HPDE6-E6E7 (cell line): ENCODE measurements at regions not wholly inside any gene's neighbourhood (a gene's known extent, or its start where the extent isn't known, plus 50 kb on each side); places are given as distances from the start of the nearest gene placed in this dataset.

ENCODE experiments used
- DNase-seq: peaks from one replicate; pipeline ENCODE4 v3.0.0; 2011; ENCODE audit warnings: missing footprints; ENCODE audit errors: extremely low spot score

GRCh38 chr5:44660251-44660650, 148.5 kb upstream of the MRPS30 start:
- no peak for DNase-seq

GRCh38 chr5:44659334-44659733, 149.4 kb upstream of the MRPS30 start:
- no peak for DNase-seq

GRCh38 chr5:44652674-44653073, 156.1 kb upstream of the MRPS30 start:
- DNase-seq, result no peak

- no peak for DNase-seq
These were observed 162.7 kb upstream of the MRPS30 start for GRCh38 chr5:44646016-44646415.

- no peak for DNase-seq
These were observed 163.2 kb upstream of the MRPS30 start for GRCh38 chr5:44645502-44645901.

- no peak for DNase-seq
These were observed 164.1 kb upstream of the MRPS30 start for GRCh38 chr5:44644628-44645027.

GRCh38 chr5:44641820-44642219, 166.9 kb upstream of the MRPS30 start:
- no peak for DNase-seq

GRCh38 chr5:44640945-44641456, 167.7 kb upstream of the MRPS30 start:
- no peak for DNase-seq

- peak; percentile 12 for DNase-seq
These were observed 170.6 kb upstream of the MRPS30 start for GRCh38 chr5:44637916-44638869.

- no peak for DNase-seq
These were observed 176.4 kb upstream of the MRPS30 start for GRCh38 chr5:44632344-44632743.

- no peak for DNase-seq
These were observed 181.9 kb upstream of the MRPS30 start for GRCh38 chr5:44626846-44627245.

GRCh38 chr5:44622331-44622730, 186.4 kb upstream of the MRPS30 start:
- no peak for DNase-seq

- DNase-seq, result peak; percentile 42
These were observed 188.7 kb upstream of the MRPS30 start for GRCh38 chr5:44619875-44620610.

GRCh38 chr5:44614845-44615244, 193.9 kb upstream of the MRPS30 start:
- DNase-seq, result no peak

- no peak for DNase-seq
These were observed 194.8 kb upstream of the MRPS30 start for GRCh38 chr5:44613936-44614335.

GRCh38 chr5:44605926-44606325, 202.8 kb upstream of the MRPS30 start:
- DNase-seq, result no peak

- DNase-seq, result no peak
These were observed 205.1 kb upstream of the MRPS30 start for GRCh38 chr5:44603496-44604272.

- no peak for DNase-seq
These were observed 185.5 kb upstream of the FGF10 start for GRCh38 chr5:44574678-44575077.

- peak; percentile 5 for DNase-seq
These were observed 179.3 kb upstream of the FGF10 start for GRCh38 chr5:44568519-44568918.

- DNase-seq, result no peak
These were observed 176.7 kb upstream of the FGF10 start for GRCh38 chr5:44565902-44566301.

GRCh38 chr5:44565360-44565759, 176.1 kb upstream of the FGF10 start:
- DNase-seq, result no peak

GRCh38 chr5:44546286-44546685, 157.1 kb upstream of the FGF10 start:
- no peak for DNase-seq
